ENCODE measurements at regions not wholly inside any gene's neighbourhood (a gene's known extent, or its start where the extent isn't known, plus 50 kb on each side); places are given as distances from the start of the nearest gene placed in this dataset.

DNA sequence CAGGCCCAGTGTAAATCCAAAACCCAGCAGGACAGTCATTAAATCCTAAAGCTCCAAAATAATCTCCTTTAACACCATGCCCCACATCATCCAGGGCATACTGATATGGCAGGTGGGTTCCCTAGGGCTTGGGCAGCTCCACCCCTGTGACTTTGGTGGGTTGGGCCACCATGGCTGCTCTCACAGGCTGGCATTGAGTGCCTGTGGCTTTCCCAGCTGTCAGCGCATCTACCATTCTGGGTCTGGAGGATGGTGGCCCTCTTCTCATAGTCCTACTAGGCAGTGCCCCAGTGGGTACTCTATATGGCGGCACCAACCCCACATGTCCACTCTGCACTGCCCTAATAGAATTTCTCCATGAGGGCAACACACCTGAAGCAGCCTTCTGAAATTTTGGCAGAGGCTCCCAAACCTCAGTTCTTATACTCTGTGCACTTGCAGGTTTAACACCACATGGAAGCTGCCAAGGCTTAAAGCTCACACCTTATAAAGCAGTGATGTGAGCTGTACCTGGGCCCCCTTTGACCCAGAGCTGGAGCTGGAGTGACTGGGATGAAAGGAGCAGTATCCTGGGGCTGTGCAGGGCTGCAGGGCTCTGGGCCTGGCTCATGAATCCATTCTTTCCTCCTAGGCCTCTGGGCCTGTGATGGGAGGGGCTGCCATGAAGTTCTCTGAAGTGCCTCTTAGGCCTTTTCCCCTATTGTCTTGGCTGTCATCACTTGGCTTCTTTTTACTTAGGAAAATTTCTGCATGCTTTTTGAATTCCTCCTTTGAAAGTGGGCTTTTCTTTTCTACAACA, 765.5 kb upstream of the EPHA7 start:
- TF ChIP-seq, protein P1, sequence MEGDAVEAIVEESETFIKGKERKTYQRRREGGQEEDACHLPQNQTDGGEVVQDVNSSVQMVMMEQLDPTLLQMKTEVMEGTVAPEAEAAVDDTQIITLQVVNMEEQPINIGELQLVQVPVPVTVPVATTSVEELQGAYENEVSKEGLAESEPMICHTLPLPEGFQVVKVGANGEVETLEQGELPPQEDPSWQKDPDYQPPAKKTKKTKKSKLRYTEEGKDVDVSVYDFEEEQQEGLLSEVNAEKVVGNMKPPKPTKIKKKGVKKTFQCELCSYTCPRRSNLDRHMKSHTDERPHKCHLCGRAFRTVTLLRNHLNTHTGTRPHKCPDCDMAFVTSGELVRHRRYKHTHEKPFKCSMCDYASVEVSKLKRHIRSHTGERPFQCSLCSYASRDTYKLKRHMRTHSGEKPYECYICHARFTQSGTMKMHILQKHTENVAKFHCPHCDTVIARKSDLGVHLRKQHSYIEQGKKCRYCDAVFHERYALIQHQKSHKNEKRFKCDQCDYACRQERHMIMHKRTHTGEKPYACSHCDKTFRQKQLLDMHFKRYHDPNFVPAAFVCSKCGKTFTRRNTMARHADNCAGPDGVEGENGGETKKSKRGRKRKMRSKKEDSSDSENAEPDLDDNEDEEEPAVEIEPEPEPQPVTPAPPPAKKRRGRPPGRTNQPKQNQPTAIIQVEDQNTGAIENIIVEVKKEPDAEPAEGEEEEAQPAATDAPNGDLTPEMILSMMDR (IDR thresholded peaks at IDR 0.05), result no peak
- no peak for TF ChIP-seq POLR2A (IDR thresholded peaks at IDR 0.05)
